K562 (cell line): ENCODE measurements at regions not wholly inside any gene's neighbourhood (a gene's known extent, or its start where the extent isn't known, plus 50 kb on each side); places are given as distances from the start of the nearest gene placed in this dataset.

ENCODE experiments used
- ATAC-seq: fragments of 200-7000 bp; cut with Tn5 transposase; 3 replicates; pipeline ENCODE4 v1.9.1; 2020; ENCODE audit warnings: moderate library complexity
- BruUV-seq: library from RNA; stranded (reverse); fragments of 400-500 nt; replicated peaks from 2 replicates; lab custom pipeline; 2021; lab: Mats Ljungman, UMichigan
- CTCF ChIA-PET: fragments of 300-600 bp; formaldehyde crosslinking; extraction: SDS; loops from one replicate; lab custom pipeline; 2021; ENCODE audit warnings: low intra/inter-chr PET ratio; lab: Yijun Ruan, JAX
- POLR2A ChIA-PET: fragments of 300-600, 350-650 bp; sonication (Branson Sonifier 250); formaldehyde crosslinking; extraction: SDS; loops from one replicate; lab custom pipeline; 2021; ENCODE audit warnings: antibody characterized with exemption, inconsistent platforms; lab: Yijun Ruan, JAX
- DNase-seq, 4 experiments: peaks; one replicate each; pipeline versions ENCODE4 v3.0.0 to v3.0.0-alpha.2; 2011 to 2018; ENCODE audit warnings: low spot score in 3 of 4, mixed read lengths in 3 of 4; ENCODE audit errors: extremely low read depth in 1 of 4
- FAIRE-seq: peaks from 2 replicates; lab custom pipeline; 2011; peaks lifted over from hg19 to GRCh38; lab: Jason Lieb, UNC
- H2AFZ ChIP-seq: 2 replicates; pipeline ENCODE4 v1.6.0; 2011; ENCODE audit warnings: low read depth, low read length, control low read depth, inconsistent platforms
- H3K27ac ChIP-seq: fragments of 200-600 bp; 3 replicates; pipeline ENCODE4 v1.8.0; 2011; ENCODE audit warnings: low read depth, mild to moderate bottlenecking, control low read depth, inconsistent platforms, low read length, moderate library complexity, mixed read lengths; ENCODE audit errors: extremely low read depth
- H3K27me3 ChIP-seq, 2 experiments: fragments of 300-600 bp in 1 of 2; 2 replicates in 1 of 2; 3 replicates in 1 of 2; pipeline versions ENCODE4 v1.6.0 to v1.8.0; 2011; ENCODE audit warnings: inconsistent platforms in 2 of 2, low read length in 2 of 2, mild to moderate bottlenecking in 1 of 2, mixed read lengths in 1 of 2, moderate library complexity in 1 of 2; ENCODE audit not compliant: control insufficient read depth in 2 of 2, insufficient read depth in 2 of 2
- H3K36me3 ChIP-seq: fragments of 300-600 bp; 3 replicates; pipeline ENCODE4 v1.8.0; 2011; ENCODE audit warnings: mild to moderate bottlenecking, low read length, inconsistent platforms; ENCODE audit not compliant: control insufficient read depth, insufficient read depth
- H3K4me1 ChIP-seq, 2 experiments: fragments of 200-600 bp in 1 of 2; replicated peaks in 1 of 2; 2 replicates in 1 of 2; 3 replicates in 1 of 2; pipeline versions ENCODE4 v1.5.1 to v1.8.0; 2011; ENCODE audit warnings: inconsistent platforms in 2 of 2, low read length in 2 of 2, mild to moderate bottlenecking in 1 of 2, mixed read lengths in 1 of 2, moderate library complexity in 1 of 2; ENCODE audit not compliant: control insufficient read depth in 2 of 2, insufficient read depth in 2 of 2
- H3K4me2 ChIP-seq: 2 replicates; pipeline ENCODE4 v1.6.1; 2011; ENCODE audit warnings: low read length, control low read depth, inconsistent platforms, mixed read lengths; ENCODE audit not compliant: insufficient read depth
- H3K4me3 ChIP-seq: fragments of 200-600 bp; sonication (generic), shearing (Covaris generic); 2 replicates; pipeline ENCODE4 v1.5.1; 2016; ENCODE audit warnings: control low read depth, inconsistent platforms
- H3K79me2 ChIP-seq: fragments of 200-600 bp; 3 replicates; pipeline ENCODE4 v1.8.0; 2011; ENCODE audit warnings: low read length, inconsistent platforms; ENCODE audit not compliant: control insufficient read depth, insufficient read depth
- H3K9ac ChIP-seq, 2 experiments: 2 replicates each; pipeline versions ENCODE4 v1.6.0 to v1.6.1; 2011; ENCODE audit warnings: low read depth in 2 of 2, low read length in 2 of 2, control low read depth in 1 of 2, inconsistent platforms in 1 of 2, mild to moderate bottlenecking in 1 of 2, mixed read lengths in 1 of 2; ENCODE audit not compliant: insufficient read depth in 1 of 2
- H3K9me1 ChIP-seq: one replicate; pipeline ENCODE4 v1.6.0; 2011; ENCODE audit warnings: inconsistent platforms, mild to moderate bottlenecking, low read length, moderate library complexity; ENCODE audit not compliant: control insufficient read depth, insufficient read depth
- H3K9me3 ChIP-seq: replicated peaks from 2 replicates; pipeline ENCODE4 v1.5.1; 2011; ENCODE audit warnings: low read depth, low read length, inconsistent platforms; ENCODE audit not compliant: control insufficient read depth, insufficient read depth
- H4K20me1 ChIP-seq: replicated peaks from 2 replicates; pipeline ENCODE4 v1.6.1; 2011; ENCODE audit warnings: low read length, inconsistent platforms, mixed read lengths; ENCODE audit not compliant: control insufficient read depth, insufficient read depth
- BRCA1 ChIP-seq, 2 experiments: fragments of 450-650 bp in 1 of 2; sonication (generic) in 1 of 2; formaldehyde crosslinking in 1 of 2; IDR thresholded peaks; 2 replicates each; pipeline versions ENCODE4 v1.5.0 to v1.6.1; 2017 to 2020; ENCODE audit warnings: mild to moderate bottlenecking in 1 of 2, missing genetic modification reagents in 1 of 2
- CBFA2T2 ChIP-seq: fragments of 450-650 bp; conservative IDR thresholded peaks from 2 replicates; pipeline ENCODE4 v1.6.1; 2017; ENCODE audit warnings: mild to moderate bottlenecking
- ERF ChIP-seq: fragments of 450-650 bp; formaldehyde crosslinking; IDR thresholded peaks from 2 replicates; pipeline ENCODE4 v1.4.0; 2020; ENCODE audit warnings: mild to moderate bottlenecking, mixed read lengths
- PRPF4 ChIP-seq: fragments of 200-400 bp; formaldehyde crosslinking; IDR thresholded peaks from one replicate; pipeline ENCODE4 v1.6.1; 2017; ENCODE audit warnings: low read length, low read depth, mild to moderate bottlenecking; ENCODE audit not compliant: insufficient read depth, poor library complexity, severe bottlenecking
- U2AF2 ChIP-seq: fragments of 200-400 bp; formaldehyde crosslinking; optimal IDR thresholded peaks from 2 replicates; pipeline ENCODE3; 2017; ENCODE audit warnings: low read depth, mild to moderate bottlenecking, low read length
- ZBTB7A ChIP-seq: IDR thresholded peaks from 2 replicates; pipeline ENCODE4 v1.6.1; 2011; ENCODE audit warnings: low read depth, mild to moderate bottlenecking, low read length, moderate library complexity, borderline replicate concordance; ENCODE audit not compliant: control insufficient read depth
- ZNF124 ChIP-seq: sonication (generic); formaldehyde crosslinking; IDR thresholded peaks from 2 replicates; pipeline ENCODE4 v1.8.1; 2022; ENCODE audit warnings: missing genetic modification reagents
- ZNF282 ChIP-seq: sonication (generic); formaldehyde crosslinking; IDR thresholded peaks from 2 replicates; pipeline ENCODE4 v1.8.1; 2023; ENCODE audit warnings: missing genetic modification reagents
- ZNF449 ChIP-seq: fragments of 250-450 bp; sonication (Bioruptor Pico); IDR thresholded peaks from 2 replicates; pipeline ENCODE4 v1.8.0; 2022; ENCODE audit warnings: moderate library complexity, mild to moderate bottlenecking, inconsistent platforms
- ZNF583 ChIP-seq: fragments of 250-450 bp; sonication (Bioruptor Pico); IDR thresholded peaks from 2 replicates; pipeline ENCODE4 v1.4.0; 2020
- WGBS: fragments of 100-300 bp; shearing (Covaris generic); methylation state at CpG from one replicate; pipeline ENCODE4 v1.1.6; 2016; ENCODE audit warnings: low coverage, mixed read lengths; ENCODE audit not compliant: insufficient coverage; ENCODE audit errors: missing lambda C conversion rate; 5-methylcytosine and 5-hydroxymethylcytosine counted together
- in situ Hi-C: fragments of 300-500 bp; cut with MboI; formaldehyde crosslinking; loops from 4 replicates; pipeline ENCODE4 v1.15.0; 2018; ENCODE audit warnings: inconsistent platforms, mixed read lengths
- intact Hi-C: fragments of 100-400 bp; cut with micrococcal nuclease; formaldehyde crosslinking; loops from 2 replicates; pipeline ENCODE4 v1.14.2; 2022
- TF ChIP-seq, protein P1 (sequence below): fragments of 450-650 bp; IDR thresholded peaks from 2 replicates; pipeline ENCODE4 v1.6.1; 2017; ENCODE audit warnings: mild to moderate bottlenecking, moderate library complexity
- TF ChIP-seq, protein P2 (sequence below): sonication (generic); formaldehyde crosslinking; IDR thresholded peaks from 2 replicates; pipeline ENCODE4 v1.8.1; 2023; ENCODE audit warnings: mild to moderate bottlenecking, missing genetic modification reagents
- TF ChIP-seq, protein P3 (sequence below): fragments of 250-450 bp; sonication (Bioruptor Pico); IDR thresholded peaks from 2 replicates; pipeline ENCODE4 v1.8.0; 2021; ENCODE audit warnings: moderate library complexity, mild to moderate bottlenecking, inconsistent platforms

- no peak for TF ChIP-seq ZNF449 (CRISPR knock-in tag)
- TF ChIP-seq ZNF583 (CRISPR knock-in tag) = no peak
- no peak for TF ChIP-seq ZNF282 (CRISPR knock-in tag)
- TF ChIP-seq CBFA2T2 = no peak
- no peak for TF ChIP-seq ZNF124
- TF ChIP-seq, protein P1, sequence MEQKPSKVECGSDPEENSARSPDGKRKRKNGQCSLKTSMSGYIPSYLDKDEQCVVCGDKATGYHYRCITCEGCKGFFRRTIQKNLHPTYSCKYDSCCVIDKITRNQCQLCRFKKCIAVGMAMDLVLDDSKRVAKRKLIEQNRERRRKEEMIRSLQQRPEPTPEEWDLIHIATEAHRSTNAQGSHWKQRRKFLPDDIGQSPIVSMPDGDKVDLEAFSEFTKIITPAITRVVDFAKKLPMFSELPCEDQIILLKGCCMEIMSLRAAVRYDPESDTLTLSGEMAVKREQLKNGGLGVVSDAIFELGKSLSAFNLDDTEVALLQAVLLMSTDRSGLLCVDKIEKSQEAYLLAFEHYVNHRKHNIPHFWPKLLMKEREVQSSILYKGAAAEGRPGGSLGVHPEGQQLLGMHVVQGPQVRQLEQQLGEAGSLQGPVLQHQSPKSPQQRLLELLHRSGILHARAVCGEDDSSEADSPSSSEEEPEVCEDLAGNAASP = no peak
- TF ChIP-seq U2AF2 = no peak
Observed at GRCh38 chr12:58217130-58217529, 275.8 kb downstream of the ATP23 start (continued).

- CTCF ChIA-PET = no interaction called here
- no peaks in the 10 kb centered on the region for H3K9me3 ChIP-seq
- 0% methylated on average over 3 of the region's 3 CpGs for WGBS
- in situ Hi-C loops = no loop called here
- H3K9ac ChIP-seq = no peak overlapping the region
- TF ChIP-seq PRPF4 (no peak), ZBTB7A (no peak), ERF (CRISPR knock-in tag) (no peak), BRCA1 (IDR thresholded peaks at IDR 0.05) (no peak), BRCA1 (CRISPR knock-in tag; IDR thresholded peaks at IDR 0.05) (no peak)
- TF ChIP-seq, protein P2, sequence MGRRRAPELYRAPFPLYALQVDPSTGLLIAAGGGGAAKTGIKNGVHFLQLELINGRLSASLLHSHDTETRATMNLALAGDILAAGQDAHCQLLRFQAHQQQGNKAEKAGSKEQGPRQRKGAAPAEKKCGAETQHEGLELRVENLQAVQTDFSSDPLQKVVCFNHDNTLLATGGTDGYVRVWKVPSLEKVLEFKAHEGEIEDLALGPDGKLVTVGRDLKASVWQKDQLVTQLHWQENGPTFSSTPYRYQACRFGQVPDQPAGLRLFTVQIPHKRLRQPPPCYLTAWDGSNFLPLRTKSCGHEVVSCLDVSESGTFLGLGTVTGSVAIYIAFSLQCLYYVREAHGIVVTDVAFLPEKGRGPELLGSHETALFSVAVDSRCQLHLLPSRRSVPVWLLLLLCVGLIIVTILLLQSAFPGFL = no peak
- TF ChIP-seq, protein P3, sequence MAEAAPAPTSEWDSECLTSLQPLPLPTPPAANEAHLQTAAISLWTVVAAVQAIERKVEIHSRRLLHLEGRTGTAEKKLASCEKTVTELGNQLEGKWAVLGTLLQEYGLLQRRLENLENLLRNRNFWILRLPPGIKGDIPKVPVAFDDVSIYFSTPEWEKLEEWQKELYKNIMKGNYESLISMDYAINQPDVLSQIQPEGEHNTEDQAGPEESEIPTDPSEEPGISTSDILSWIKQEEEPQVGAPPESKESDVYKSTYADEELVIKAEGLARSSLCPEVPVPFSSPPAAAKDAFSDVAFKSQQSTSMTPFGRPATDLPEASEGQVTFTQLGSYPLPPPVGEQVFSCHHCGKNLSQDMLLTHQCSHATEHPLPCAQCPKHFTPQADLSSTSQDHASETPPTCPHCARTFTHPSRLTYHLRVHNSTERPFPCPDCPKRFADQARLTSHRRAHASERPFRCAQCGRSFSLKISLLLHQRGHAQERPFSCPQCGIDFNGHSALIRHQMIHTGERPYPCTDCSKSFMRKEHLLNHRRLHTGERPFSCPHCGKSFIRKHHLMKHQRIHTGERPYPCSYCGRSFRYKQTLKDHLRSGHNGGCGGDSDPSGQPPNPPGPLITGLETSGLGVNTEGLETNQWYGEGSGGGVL = no peak
- TF ChIP-seq, all 486 proteins: peak for 0
- no peaks in the 10 kb centered on the region for H4K20me1 ChIP-seq
- no peaks in the 10 kb centered on the region for H3K9me1 ChIP-seq
- H3K4me2 ChIP-seq = no peak overlapping the region
- no TSS peak for BruUV-seq
- ATAC-seq = no peak
- H3K27ac ChIP-seq = no peak overlapping the region
- no peak for DNase-seq
- H2AFZ ChIP-seq = no peak overlapping the region
- no peak for FAIRE-seq
- H3K79me2 ChIP-seq = no peaks in the 10 kb centered on the region
- intact Hi-C loops = no loop called here
- H3K27me3 ChIP-seq = no peaks in the 10 kb centered on the region
- H3K4me1 ChIP-seq = no peaks in the 10 kb centered on the region
- no peak overlapping the region for H3K4me3 ChIP-seq
- no peaks in the 10 kb centered on the region for H3K36me3 ChIP-seq
- POLR2A ChIA-PET = no interaction called here
Observed at GRCh38 chr12:58224536-58225105, 283.3 kb downstream of the ATP23 start.
